ENCODE measurements at regions not wholly inside any gene's neighbourhood (a gene's known extent, or its start where the extent isn't known, plus 50 kb on each side); places are given as distances from the start of the nearest gene placed in this dataset.

DNA sequence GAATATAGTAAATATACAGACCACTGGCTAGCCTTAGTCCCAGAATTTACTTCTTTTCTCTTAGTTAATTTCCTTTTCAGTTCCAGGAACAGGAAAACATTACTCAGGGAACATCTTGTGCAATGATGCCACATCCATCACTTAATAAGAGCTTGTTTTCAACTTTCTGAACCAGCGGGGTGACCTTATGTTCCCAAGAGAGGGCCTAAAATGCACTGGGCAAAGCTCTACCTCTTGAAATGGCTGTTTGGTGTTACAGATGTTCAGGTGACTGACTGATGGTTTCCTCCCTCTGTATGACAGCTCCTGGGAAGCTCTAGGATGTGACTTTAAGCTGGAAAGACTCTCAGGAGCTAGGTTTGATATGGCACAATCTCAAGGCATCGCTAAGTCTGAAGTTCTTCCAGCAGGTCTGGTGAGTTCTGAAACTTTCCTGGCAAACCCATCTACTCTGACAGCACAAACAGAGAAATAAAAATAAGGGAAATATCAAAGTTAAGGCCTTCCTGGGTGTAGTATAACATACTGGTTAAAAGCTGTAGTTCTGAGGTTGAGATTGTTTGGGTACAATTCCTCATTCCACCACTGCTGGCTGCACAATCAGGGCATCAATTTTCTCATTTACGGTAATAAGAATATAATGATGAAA, 98.6 kb downstream of the ZIC1 start:
- no peak overlapping the region for H3K4me3 ChIP-seq (ENCODE audit: insufficient read depth, low read length, poor library complexity, severe bottlenecking)
- no peaks in the 10 kb centered on the region for H3K27me3 ChIP-seq (ENCODE audit: low read length)
- H3K4me2 ChIP-seq (ENCODE audit: low read depth, low read length, poor library complexity, severe bottlenecking) = no peak overlapping the region
- no peak overlapping the region for H3K9ac ChIP-seq (ENCODE audit: low read length)
- no peaks in the 10 kb centered on the region for H3K79me2 ChIP-seq (ENCODE audit: insufficient read depth, low read length)
- no peak overlapping the region for H2AFZ ChIP-seq (ENCODE audit: low read depth, low read length, severe bottlenecking)
- H4K20me1 ChIP-seq (ENCODE audit: low read depth, low read length) = no peaks in the 10 kb centered on the region
- no peak overlapping the region for H3K27ac ChIP-seq (ENCODE audit: low read depth, low read length)
- TF ChIP-seq CTCF (IDR thresholded peaks at IDR 0.05; ENCODE audit: insufficient read depth, low read length, poor library complexity, severe bottlenecking) (no peak), EZH2phosphoT487 (conservative IDR thresholded peaks at IDR 0.05; ENCODE audit: low read length) (no peak)
- no peaks in the 10 kb centered on the region for H3K36me3 ChIP-seq (ENCODE audit: low read length)
- no peaks in the 10 kb centered on the region for H3K9me2 ChIP-seq (replicated peaks; ENCODE audit: insufficient read depth, low read length)
- no peaks in the 10 kb centered on the region for H3F3A ChIP-seq (ENCODE audit: insufficient read depth)
- H3K9me3 ChIP-seq (ENCODE audit: insufficient read depth, low read length) = no peaks in the 10 kb centered on the region

GRCh38 chr3:147509448-147509847, 100.3 kb downstream of the ZIC1 start:
- Histone ChIP-seq H3K9me2 (replicated peaks; ENCODE audit: insufficient read depth, low read length) (no peaks in the 10 kb centered on the region), H3K27ac (ENCODE audit: low read depth, low read length) (no peak overlapping the region), H3K36me3 (ENCODE audit: low read length) (no peaks in the 10 kb centered on the region), H3K9me3 (ENCODE audit: insufficient read depth, low read length) (no peaks in the 10 kb centered on the region), H3K4me2 (ENCODE audit: low read depth, low read length, poor library complexity, severe bottlenecking) (no peak overlapping the region), H2AFZ (ENCODE audit: low read depth, low read length, severe bottlenecking) (no peak overlapping the region), H4K20me1 (ENCODE audit: low read depth, low read length) (no peaks in the 10 kb centered on the region), H3K9ac (ENCODE audit: low read length) (no peak overlapping the region), H3K4me3 (ENCODE audit: insufficient read depth, low read length, poor library complexity, severe bottlenecking) (no peak overlapping the region), H3K27me3 (ENCODE audit: low read length) (no peaks in the 10 kb centered on the region), H3K79me2 (ENCODE audit: insufficient read depth, low read length) (no peaks in the 10 kb centered on the region), H3F3A (ENCODE audit: insufficient read depth) (no peaks in the 10 kb centered on the region)
- TF ChIP-seq CTCF (IDR thresholded peaks at IDR 0.05; ENCODE audit: insufficient read depth, low read length, poor library complexity, severe bottlenecking) (no peak), EZH2phosphoT487 (conservative IDR thresholded peaks at IDR 0.05; ENCODE audit: low read length) (no peak)

DNA sequence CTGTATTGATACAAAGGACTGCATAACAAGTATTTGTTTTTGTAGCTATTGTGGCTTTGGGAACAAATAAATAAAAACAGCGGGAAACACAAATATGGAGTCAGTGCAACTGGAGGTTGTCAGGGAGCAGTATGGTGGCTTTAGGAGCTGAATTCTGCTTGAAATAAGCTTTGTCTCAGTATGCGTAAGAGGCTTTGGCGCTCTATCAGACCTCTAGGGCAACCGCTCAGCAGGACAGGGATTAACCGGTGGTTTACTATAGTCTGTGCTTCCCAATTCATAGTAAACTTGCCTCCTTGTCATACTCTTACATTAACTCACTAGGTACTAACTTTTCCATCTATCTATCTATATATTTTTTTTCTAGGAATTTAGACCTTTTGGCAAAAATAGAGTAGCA, 104.6 kb downstream of the ZIC1 start:
- Histone ChIP-seq H2AFZ (ENCODE audit: low read depth, low read length, severe bottlenecking) (no peak overlapping the region), H3K79me2 (ENCODE audit: insufficient read depth, low read length) (no peaks in the 10 kb centered on the region), H3K9me2 (replicated peaks; ENCODE audit: insufficient read depth, low read length) (no peaks in the 10 kb centered on the region), H3K36me3 (ENCODE audit: low read length) (no peaks in the 10 kb centered on the region), H3K4me2 (ENCODE audit: low read depth, low read length, poor library complexity, severe bottlenecking) (no peak overlapping the region), H3K27ac (ENCODE audit: low read depth, low read length) (no peak overlapping the region), H3K4me3 (ENCODE audit: insufficient read depth, low read length, poor library complexity, severe bottlenecking) (no peak overlapping the region), H4K20me1 (ENCODE audit: low read depth, low read length) (no peaks in the 10 kb centered on the region), H3K9me3 (ENCODE audit: insufficient read depth, low read length) (no peaks in the 10 kb centered on the region), H3F3A (ENCODE audit: insufficient read depth) (no peaks in the 10 kb centered on the region), H3K27me3 (ENCODE audit: low read length) (no peaks in the 10 kb centered on the region), H3K9ac (ENCODE audit: low read length) (no peak overlapping the region)
- TF ChIP-seq CTCF (IDR thresholded peaks at IDR 0.05; ENCODE audit: insufficient read depth, low read length, poor library complexity, severe bottlenecking) = no peak
- TF ChIP-seq EZH2phosphoT487 (conservative IDR thresholded peaks at IDR 0.05; ENCODE audit: low read length) = no peak
